HG03565 (cell line): ENCODE measurements at regions not wholly inside any gene's neighbourhood (a gene's known extent, or its start where the extent isn't known, plus 50 kb on each side); places are given as distances from the start of the nearest gene placed in this dataset.
"Not testable (repeated sequence)": the region's sequence is repeated elsewhere in the genome, so short reads cannot be mapped to it uniquely, and the experiment has no call there.

Experiments
- ATAC-seq: cut with Tn5 transposase; IDR thresholded peaks from one replicate; pipeline ENCODE4 v1.9.1; 2021; ENCODE audit warnings: mild to moderate bottlenecking, moderate library complexity; ENCODE audit not compliant: unreplicated experiment

DNA sequence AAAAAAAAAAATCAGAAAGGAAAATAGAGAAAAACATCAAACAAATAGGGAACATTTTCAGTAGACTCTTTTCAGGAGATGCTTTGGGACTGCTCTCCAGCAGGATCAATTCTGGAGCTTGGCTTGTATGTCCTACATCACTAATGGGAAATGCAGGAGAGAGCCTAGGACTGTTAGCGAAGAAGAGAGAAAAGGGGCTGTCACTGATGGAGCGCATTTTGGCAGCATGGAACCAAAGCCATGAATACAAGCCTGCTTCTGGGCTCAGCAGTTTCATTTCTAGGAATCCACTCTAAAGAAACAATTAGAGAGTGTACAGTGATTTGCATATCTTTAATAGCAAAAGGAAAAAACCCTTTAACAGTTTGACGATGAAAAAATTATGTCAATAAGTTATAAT, 203.9 kb downstream of the NUFIP1 start:
- ATAC-seq: no peak

DNA sequence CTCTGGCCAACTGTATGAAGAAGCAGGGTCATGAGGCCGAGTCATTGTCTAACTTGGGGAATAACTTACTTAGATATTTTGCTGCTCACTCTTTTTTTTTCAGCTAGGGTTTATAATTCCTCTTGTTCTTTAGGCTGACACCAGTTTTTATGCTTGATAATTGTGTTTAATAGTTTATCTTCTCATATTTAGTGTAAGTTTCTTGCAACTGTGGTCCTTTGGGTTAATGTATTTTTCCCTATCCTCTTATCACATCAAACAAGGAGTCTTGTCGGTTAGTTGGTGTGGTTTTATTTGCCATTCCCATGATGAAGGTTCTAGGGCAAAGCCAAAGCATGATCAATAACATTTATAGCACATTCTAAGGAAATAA, 204.6 kb downstream of the NUFIP1 start:
- no peak for ATAC-seq

DNA sequence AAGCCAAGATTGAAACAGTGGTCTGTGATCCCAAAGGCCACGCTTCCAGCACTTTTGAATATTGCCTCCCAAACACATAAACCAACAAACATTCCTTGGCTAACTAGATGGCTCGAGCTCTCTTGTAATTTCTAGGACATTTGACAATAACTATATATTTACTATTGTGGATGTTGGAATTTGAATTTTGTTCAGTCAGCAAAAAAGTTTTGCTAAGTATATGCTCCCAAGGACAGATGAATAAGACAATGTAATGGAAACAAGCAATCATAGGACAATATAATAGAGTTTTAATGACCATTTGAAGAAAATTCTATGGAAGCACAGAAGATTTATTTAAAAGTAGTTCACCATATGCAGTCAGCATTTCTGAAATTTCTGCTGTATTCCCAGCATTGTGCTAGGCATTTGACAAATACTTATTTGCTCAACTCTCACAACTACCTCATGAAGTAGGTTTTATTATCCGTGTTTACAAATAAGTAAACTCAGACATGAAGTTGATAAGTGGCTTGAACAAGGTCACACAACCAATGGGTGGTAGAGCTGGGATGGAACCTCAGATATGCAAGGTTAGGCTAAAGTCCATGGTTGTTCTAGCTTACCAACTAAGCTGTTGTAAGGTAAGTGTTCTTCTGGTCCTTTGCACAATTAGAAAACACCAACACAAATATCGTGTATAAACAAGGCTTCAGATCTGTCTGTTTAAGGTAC, 205.1 kb downstream of the NUFIP1 start:
- ATAC-seq: no peak

DNA sequence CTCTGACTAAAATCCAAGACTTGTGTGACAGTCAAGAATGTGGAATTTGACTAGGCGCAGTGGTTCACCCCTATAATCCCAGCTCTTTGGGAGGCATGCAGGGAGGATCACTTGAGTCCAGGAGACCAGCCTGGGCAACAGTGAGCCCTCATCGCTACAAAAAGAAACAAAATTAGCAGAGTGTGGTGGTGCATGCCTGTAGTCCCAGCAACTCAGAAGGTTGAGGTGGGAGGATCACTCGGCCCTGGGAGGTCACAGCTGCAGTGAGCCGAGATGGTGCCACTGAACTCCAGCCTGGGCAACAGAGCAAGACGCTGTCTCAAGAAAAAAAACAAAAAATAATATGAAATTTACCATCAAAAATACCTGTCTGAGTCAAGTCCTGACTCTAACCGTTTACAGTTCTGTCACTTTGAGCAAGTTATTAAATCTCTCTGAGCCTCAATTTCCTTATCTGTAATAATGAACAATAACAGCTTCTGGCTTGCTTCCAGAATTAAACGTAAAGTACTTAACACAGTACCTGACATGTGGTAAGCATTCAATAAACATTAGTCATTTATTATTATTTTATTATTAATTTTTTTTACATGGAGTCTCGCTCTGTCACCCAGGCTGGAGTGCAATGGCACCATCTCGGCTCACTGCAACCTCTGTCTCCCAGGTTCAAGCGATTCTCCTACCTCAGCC, 204.6 kb upstream of the TSC22D1 start:
- ATAC-seq: no peak

DNA sequence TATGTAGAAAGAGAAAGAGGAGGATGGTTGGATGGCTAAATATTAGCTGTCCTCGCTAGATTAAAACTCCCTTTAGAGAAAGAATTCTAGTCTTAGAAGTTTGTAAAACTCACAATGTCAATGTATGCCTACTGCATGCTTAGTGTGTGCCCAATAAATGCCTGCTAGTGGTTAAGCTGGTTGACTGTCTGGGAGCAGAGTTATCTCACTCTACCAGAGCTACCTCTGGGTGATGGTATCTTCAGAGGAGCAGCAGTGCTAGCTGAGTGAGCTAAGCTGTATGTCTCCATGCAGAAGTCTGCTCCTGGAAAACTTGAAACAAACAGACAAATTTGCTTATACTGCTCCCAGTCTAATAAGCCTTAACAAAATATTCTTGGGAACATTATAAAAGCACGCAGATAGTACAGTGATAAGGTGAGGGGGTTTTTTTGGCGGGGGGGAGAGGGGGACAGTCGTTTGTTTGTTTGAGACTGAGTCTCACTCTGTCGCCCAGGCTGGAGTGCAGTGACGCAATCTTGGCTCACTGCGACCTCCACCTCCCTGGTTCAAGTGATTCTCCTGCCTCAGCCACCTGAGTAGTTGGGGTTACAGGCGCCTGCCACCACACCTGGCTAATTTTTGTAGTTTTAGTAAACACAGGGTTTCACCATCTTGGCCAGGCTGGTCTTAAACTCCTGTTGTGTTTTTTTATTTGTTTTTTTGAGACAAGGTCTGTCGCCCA, 202.8 kb upstream of the TSC22D1 start:
- no peak for ATAC-seq

DNA sequence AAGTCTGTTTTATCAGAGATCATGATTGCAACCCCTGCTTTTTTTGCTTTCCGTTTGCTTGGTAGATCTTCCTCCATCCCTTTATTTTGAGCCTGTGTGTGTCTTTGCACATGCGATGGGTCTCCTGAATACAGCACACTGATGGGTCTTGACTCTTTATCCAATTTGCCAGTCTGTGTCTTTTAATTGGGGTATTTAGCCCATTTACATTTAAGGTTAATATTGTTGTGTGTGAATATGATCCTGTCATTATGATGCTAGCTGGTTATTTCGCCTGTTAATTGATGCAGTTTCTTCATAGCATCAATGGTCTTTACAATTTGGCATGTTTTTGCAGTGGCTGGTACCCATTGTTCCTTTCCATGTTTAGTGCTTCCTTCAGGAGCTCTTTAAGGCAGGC, 199.2 kb upstream of the TSC22D1 start:
- not testable (repeated sequence) for ATAC-seq

DNA sequence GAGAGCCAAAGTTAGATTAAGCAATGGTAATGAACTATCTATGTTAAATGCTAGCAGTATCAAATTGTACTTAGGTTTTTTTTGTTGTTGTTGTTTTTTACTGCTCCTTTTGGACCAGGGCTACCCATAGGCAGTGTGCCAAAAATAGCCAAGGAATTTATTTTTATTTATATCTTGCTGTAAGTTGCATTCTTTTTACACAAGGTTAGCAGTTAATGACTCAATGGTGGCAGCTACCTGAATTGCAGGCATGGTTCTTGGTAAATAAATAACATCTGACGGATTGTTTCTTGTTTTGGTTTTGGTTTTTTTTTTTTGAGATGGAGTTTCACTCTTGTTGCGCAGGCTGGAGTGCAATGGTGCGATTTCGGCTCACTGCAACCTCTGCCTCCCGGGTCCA, 194.8 kb upstream of the TSC22D1 start:
- no peak for ATAC-seq

DNA sequence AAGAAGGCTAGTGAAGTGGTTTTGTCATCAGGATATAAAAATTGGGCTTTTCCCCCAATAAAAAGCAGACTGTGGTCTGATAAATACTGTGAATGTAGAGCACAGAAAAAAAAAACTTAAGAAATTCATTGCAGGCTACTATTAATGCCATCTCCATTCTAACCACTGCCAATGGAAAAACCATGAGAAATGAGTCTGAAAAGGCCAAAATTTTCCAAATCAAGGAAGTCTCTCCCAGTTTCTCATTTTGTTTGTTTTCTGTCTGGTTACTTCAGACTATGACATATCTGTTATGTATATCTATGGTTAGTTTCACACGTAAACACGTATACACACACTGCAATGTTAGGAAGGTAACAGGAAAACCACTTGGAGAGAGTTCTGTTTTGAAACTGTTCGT, 193.6 kb upstream of the TSC22D1 start:
- ATAC-seq: no peak

DNA sequence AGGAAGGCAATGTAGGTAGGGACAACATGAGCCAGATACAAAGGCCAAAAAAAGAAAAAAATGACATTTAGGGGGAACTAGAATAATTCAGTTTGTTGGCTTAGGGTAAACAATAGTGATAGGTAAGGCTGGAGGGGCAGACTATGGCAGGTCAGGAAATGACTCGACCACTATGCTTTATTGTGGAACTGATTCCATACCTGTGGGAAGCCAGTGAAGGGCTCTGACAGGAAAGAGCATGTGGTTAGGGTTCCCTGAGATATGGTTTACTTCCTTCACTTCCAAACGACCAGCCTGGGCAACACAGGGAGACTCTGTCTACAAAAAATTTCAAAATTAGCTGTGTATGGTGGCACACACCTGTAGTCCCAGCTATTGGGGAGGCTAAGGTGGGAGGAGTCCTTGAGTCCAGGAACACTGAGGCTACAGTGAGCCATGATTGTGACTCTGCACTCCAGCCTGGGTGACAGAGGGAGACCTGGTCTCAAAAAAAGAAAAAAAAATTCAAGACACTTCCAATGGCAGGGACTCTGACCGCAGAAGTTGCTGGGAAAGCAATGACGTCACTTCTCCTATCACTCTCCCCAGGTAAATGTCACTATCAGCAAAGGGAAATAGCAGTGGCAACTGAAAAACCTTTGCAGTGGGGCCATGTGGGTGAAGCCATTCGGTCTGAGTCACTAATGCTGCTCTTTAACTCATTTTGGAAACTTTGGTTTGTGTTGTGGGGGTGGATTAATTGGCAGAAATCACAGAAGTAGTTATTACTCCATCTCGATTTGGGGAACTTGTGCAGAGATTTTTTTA, 192.8 kb upstream of the TSC22D1 start:
- no peak for ATAC-seq

DNA sequence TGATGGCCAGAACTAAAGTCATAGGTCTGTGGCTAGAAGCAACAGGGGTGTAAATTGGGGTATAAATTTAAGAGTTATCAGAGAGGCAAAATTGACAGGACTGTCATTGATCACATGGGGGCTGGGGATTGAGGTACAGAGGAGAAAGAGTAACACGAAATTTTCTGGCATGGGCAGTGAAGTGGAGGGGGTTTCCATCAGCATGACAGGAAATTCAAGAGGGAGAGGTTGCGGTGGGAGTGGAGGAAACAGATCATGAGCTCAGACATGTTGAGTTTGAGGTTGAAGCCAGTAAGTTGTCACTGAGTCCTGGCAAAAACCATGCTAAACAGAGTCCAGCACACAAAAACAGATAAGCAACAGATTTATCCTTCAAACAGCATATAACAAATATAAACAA, 192.1 kb upstream of the TSC22D1 start:
- ATAC-seq: peak; percentile 57

DNA sequence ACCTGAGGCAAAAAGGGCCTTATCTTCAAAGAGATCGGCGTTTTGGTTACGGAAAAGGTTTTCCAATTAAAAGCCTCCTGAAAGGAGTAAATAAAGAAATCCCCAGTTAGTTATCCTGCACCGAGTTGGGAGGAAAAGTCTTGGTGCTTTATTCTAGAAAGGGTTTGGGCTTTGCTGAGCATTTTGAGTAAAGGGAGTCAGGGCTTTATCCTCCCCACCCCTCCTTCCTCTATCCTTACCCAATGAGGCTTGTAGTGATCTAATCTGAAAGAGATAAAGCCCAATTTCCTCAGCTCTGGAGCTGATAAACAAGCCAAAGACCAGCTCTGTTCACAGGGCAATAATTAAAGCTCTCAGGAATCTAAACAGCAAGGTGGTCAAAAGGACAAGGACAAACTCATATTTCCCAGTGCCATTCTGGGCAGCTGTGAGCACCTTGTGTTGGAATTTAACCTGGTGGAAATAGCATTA, 188.9 kb upstream of the TSC22D1 start:
- ATAC-seq: no peak

DNA sequence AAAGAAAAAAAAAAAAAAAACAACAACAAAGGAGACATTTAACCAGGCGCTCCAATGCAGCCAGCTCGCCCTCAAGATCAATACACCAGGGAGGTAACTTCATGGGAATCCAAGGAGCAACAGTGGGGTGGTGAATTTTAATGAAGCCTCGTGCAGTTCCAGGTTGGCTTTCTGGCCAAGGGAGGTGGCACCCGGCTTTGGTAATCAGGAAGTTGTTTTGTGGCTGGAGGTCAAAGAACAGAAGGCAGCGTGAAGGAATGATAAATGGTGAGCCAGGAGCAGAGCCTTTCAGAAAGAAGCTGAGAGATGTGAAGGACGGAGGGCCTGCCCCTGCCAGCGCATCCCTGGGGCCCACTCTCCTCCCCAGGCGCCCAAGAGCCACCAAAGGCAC, 188.2 kb upstream of the TSC22D1 start:
- no peak for ATAC-seq

DNA sequence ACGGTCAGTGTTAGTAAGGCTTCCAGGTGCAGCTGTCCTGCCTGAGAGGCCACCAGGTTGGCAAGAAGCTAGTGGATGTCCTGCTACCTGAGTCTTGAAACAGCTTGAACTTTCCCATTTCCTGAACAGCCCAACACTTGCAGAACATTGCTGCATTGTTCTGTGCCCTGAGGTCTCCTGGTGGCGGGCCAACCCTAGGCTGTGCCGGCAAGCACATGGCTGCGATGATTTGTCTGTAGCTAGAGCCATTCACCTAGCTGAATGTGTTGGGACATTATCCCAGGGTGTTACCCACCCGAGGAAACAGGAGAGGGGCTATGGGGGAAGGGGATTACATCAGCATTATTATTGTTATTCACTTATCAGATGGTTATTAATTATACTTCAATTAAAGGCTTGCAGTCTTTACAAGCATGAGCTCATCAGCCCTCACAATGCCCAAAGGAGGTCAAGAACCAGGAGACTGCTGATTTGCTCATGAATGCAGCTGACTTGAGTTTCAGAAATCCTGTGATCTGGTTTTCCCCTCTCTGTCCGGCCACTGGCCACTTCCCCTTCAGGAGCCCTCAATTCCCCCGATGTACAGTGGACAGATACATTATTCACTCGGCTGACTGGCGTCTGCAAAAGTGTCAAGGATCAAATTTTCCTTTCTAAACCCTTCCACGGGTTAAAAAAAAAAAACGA, 187.6 kb upstream of the TSC22D1 start:
- ATAC-seq: no peak

DNA sequence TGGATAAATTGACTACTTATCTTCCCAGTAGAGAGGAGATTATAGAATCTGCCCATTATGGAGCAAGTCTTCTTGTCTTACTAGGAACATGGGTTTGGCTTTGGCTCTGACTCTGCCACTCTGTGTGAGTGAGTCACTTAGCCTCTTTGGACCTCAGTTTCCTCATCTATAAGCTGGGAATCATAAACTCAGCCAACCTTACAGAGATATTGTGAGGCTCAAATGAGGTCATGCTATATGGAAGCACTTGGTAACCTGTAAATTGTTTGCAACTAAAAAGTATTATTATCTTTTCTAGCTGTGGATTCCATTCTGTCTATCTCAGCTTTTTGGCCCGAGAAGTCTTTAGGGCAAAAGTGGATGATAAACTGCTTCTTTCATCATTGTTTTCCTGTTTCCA, 186.8 kb upstream of the TSC22D1 start:
- no peak for ATAC-seq

DNA sequence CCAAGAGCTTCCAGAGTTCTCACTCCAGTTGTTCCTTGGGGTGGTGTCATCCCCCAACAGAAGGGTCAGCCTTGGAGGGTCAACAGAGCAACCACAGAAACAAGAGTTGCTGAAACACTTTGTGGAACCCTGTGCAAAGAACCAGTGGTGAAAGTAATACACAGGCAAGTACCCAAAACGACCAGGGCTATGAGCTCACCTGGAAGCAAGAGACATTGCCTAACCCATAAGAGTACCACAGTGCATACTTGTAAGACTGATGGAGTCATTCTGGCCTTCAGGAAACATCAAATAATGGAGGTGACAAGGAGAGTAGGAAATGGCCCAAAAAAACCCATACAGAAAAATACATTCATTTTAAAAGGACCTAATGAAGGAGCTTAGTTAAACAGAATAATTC, 184.3 kb upstream of the TSC22D1 start:
- ATAC-seq: no peak

DNA sequence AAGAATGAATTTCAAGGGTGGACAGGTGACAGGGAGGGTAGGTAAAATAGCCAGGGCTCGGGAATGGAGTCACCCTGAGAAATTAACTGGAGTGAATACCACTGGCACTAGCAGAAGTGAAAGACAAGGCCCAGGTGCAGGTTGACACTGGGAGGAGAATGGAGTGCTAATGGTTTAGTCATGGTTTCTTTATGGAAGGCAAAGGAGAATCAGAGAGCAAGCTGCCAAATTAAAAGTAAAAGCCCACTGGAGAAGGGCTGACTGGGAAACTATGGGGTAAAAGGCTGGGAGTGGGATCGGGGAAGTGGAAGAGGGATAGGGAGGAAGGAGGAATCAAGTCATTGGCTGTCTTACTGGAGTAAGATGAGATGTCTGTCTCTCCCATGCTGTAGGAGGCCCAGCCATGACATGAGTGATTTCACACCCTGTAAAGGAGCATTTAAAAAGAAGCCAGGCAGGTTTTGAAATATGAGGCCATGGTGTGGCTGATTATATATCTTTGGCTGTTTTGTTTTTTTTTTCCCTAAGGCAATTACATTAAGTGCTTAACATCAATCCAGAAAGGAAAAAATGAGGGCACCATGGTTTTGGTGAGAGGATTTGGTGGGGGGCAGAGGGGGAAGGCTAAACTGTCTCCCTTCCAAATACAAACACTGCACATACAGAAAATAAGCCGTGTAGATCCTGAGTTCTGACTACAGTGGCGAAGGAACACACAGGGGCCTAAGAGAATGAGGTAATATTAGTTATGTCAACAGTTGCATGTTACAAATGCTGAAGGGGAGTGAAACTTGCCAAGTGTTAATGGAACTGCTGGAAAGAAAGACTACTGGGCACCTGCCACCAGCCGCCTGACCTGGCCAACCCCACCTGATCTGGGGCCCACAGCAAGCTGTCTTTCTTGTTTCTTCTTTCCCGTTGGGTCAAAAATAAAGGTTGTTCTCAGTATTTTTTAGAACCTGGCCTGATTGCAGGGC, 183.5 kb upstream of the TSC22D1 start:
- ATAC-seq: no peak

DNA sequence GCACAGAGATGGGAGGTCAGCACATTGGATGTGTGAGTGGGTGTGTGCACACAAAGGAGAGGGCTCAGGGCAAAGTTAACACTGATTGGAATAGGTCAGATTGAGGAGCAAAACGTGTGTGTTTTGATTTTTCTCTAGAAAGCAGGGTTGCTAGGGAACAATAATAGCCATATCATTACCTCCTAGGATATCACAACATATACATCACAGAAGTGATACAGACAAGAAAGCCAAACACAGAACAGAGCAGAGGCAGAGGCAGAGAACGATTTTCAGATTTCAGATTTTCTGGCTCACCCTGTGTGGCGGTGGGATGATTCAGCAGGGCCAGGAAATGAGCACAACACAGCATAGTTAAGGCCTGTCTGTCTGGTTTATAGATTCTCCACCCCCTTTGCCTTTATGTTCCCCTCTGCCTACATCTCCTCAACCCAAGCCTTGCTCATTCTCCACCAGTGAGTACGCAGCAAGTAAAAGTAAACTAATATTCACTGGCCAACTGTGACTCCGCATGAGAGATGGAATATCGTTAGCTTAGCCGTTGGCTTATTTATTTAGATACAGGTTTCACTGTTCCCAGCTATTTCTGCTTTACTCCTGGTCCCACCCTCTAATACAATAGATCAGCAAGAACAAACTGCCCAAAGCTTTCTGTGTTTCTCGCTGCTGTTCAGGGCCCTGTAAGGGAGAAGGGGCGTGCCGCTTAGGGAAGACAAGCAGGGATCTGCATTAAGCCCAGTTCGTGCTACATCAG, 182.7 kb upstream of the TSC22D1 start:
- ATAC-seq: no peak

DNA sequence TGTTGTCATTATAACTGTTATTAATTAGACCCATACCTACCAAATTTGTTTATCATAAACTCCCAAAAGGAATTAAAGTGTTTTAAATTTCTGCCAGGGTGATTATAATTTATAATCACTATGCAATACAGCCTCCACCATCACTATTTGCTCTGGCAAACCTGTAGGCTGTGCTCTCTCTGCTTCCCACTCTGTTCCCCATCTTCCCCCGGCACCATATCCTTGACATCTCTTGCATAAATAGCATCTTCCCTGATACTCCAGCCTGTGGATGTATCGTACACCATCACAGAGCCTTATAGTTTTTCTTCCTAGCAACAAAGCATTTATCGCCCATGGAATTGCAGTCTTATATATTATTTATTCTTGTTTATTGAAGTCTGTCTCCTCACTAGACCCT, 181.5 kb upstream of the TSC22D1 start:
- ATAC-seq: no peak
